ENCODE measurements at regions not wholly inside any gene's neighbourhood (a gene's known extent, or its start where the extent isn't known, plus 50 kb on each side); places are given as distances from the start of the nearest gene placed in this dataset.

GRCh38 chr15:35907511-35907910, 361.5 kb upstream of the DPH6 start (continued):
- TF ChIP-seq ZNF576 (CRISPR knock-in tag; IDR thresholded peaks at IDR 0.05) (no peak), ZNF225 (CRISPR knock-in tag; IDR thresholded peaks at IDR 0.05) (no peak), ZNF678 (CRISPR knock-in tag; IDR thresholded peaks at IDR 0.05) (no peak)

GRCh38 chr15:35909414-35909813, 363.4 kb upstream of the DPH6 start:
- Histone ChIP-seq H3K9me3 (ENCODE audit: low read length) (no peaks in the 10 kb centered on the region), H3K4me2 (ENCODE audit: low read depth, low read length) (no peak overlapping the region), H3K4me1 (ENCODE audit: insufficient read depth, low read length) (no peaks in the 10 kb centered on the region), H3K27ac (ENCODE audit: extremely low read length, insufficient read depth, low read length) (no peak overlapping the region), H3K27me3 (ENCODE audit: control insufficient read depth in 1 of 2, insufficient read depth in 2 of 2, low read length in 2 of 2) (no peaks in the 10 kb centered on the region), H4K20me1 (ENCODE audit: insufficient read depth, low read length) (no peaks in the 10 kb centered on the region), H3K4me3 (replicated peaks in 1 of 3; ENCODE audit: insufficient read depth in 1 of 3, low read depth in 2 of 3, low read length in 3 of 3) (no peak overlapping the region), H2AFZ (ENCODE audit: low read length) (no peak overlapping the region), H3K79me2 (ENCODE audit: insufficient read depth, low read length) (no peaks in the 10 kb centered on the region), H3K36me3 (replicated peaks in 1 of 2; ENCODE audit: control insufficient read depth in 1 of 2, insufficient read depth in 2 of 2, low read length in 2 of 2) (no peaks in the 10 kb centered on the region), H3K9ac (ENCODE audit: insufficient read depth, low read depth, low read length) (no peak overlapping the region)
- intact Hi-C loops (cut with micrococcal nuclease; ENCODE audit: unreplicated experiment) (no loop called here), in situ Hi-C loops (cut with HindIII; ENCODE audit: extremely low pct_ligation_motif_present, low pct_unique_long_range_greater_than_20kb) (no loop called here)
- ChIA-PET POLR2A (no interaction called here), CTCF (ENCODE audit: low intra/inter-chr PET ratio, low total read pairs) (no interaction called here)
- no peak for ATAC-seq
- no peak for FAIRE-seq
- DNase-seq (ENCODE audit: low spot score) = no peak
- 14% methylated on average over 3 of the region's 3 CpGs for WGBS (ENCODE audit: low lambda C conversion rate)
- BruUV-seq (replicated peaks) = no TSS peak
- TF ChIP-seq ARID4A (CRISPR knock-in tag; IDR thresholded peaks at IDR 0.05; ENCODE audit: borderline replicate concordance) = no peak
- no peak for TF ChIP-seq ELF4 (CRISPR knock-in tag; IDR thresholded peaks at IDR 0.05; ENCODE audit: borderline replicate concordance)
- TF ChIP-seq ZNF780A (CRISPR knock-in tag; IDR thresholded peaks at IDR 0.05) = no peak
- no peak for TF ChIP-seq ZNF253 (CRISPR knock-in tag; IDR thresholded peaks at IDR 0.05; ENCODE audit: borderline replicate concordance)
- TF ChIP-seq ESRRA (CRISPR knock-in tag; IDR thresholded peaks at IDR 0.05; ENCODE audit: low read depth) = no peak
- TF ChIP-seq SETDB1 (CRISPR knock-in tag; IDR thresholded peaks at IDR 0.05; ENCODE audit: borderline replicate concordance) = no peak
- TF ChIP-seq ZSCAN30 (CRISPR knock-in tag; IDR thresholded peaks at IDR 0.05) = no peak
- no peak for TF ChIP-seq E2F1 (CRISPR knock-in tag; IDR thresholded peaks at IDR 0.05)
- TF ChIP-seq ZNF282 (IDR thresholded peaks at IDR 0.05; ENCODE audit: partially characterized antibody) = no peak

Measured in HepG2 (cell line).